ENCODE measurements at regions not wholly inside any gene's neighbourhood (a gene's known extent, or its start where the extent isn't known, plus 50 kb on each side); places are given as distances from the start of the nearest gene placed in this dataset.

GRCh38 chr9:20199111-20199510, 410.3 kb upstream of the SLC24A2 start:
- no peak overlapping the region for H2AK5ac ChIP-seq (ENCODE audit: low read depth, low read length)
- H2AFZ ChIP-seq (ENCODE audit: low read length): no peak overlapping the region
- no peak overlapping the region for H2BK120ac ChIP-seq (replicated peaks; ENCODE audit: low read depth, low read length)
- no peak for FAIRE-seq
- no peak overlapping the region for H3K9ac ChIP-seq (replicated peaks in 1 of 4; ENCODE audit: extremely low read depth in 1 of 4, low read depth in 3 of 4, low read length in 3 of 4)
- H2BK12ac ChIP-seq (ENCODE audit: low read depth, low read length): no peak overlapping the region
- CTCF ChIA-PET (ENCODE audit: partially characterized antibody): no interaction called here
- no peak for DNase-seq (ENCODE audit: low read depth in 1 of 2, low spot score in 2 of 2)
- no peak overlapping the region for H3K56ac ChIP-seq (replicated peaks; ENCODE audit: insufficient read length, low read depth, low read length)
- no peaks in the 10 kb centered on the region for H4K20me1 ChIP-seq (replicated peaks in 1 of 2; ENCODE audit: control insufficient read depth in 1 of 2, insufficient read depth in 2 of 2, low read length in 2 of 2)
- H3K4me3 ChIP-seq (ENCODE audit: extremely low read depth in 1 of 4, insufficient read depth in 2 of 4, low read depth in 3 of 4, low read length in 4 of 4): no peak overlapping the region
- no peaks in the 10 kb centered on the region for H3K27me3 ChIP-seq (replicated peaks in 1 of 4; ENCODE audit: control insufficient read depth in 3 of 4, extremely low read depth in 1 of 4, insufficient read depth in 3 of 4, low read length in 3 of 4)
- H3K4me2 ChIP-seq (ENCODE audit: insufficient read depth in 1 of 2, low read depth in 2 of 2, low read length in 2 of 2): no peak overlapping the region
- no peak overlapping the region for H3K23ac ChIP-seq (ENCODE audit: insufficient read length)
- no peak overlapping the region for H2BK20ac ChIP-seq (ENCODE audit: low read length)
- no peak overlapping the region for H2BK15ac ChIP-seq (ENCODE audit: low read length)
- H3K9me3 ChIP-seq (ENCODE audit: insufficient read depth in 2 of 2, low read depth in 1 of 2, low read length in 1 of 2): no peaks in the 10 kb centered on the region
- 89% methylated on average over 2 of the region's 2 CpGs; no CpG with 5 or more reads in 1 of the 2 experiments for WGBS, 2 experiments (ENCODE audit: extremely low coverage in 1 of 2, insufficient coverage in 1 of 2, insufficient read length in 1 of 2, insufficient replicate concordance in 2 of 2, low coverage in 1 of 2, low lambda C conversion rate in 2 of 2, missing lambda C conversion rate in 1 of 2)
- H4K5ac ChIP-seq (ENCODE audit: insufficient read length, low read depth, low read length): no peak overlapping the region
- H2BK5ac ChIP-seq (ENCODE audit: low read depth, low read length): no peak overlapping the region
- TF ChIP-seq ASH2L (IDR thresholded peaks at IDR 0.05; ENCODE audit: low read length) (no peak), TAF7 (optimal IDR thresholded peaks at IDR 0.05; ENCODE audit: borderline replicate concordance, low read depth, low read length) (no peak), TCF12 (IDR thresholded peaks at IDR 0.05; ENCODE audit: low read depth, low read length) (no peak), KDM1A (IDR thresholded peaks at IDR 0.05; ENCODE audit: borderline replicate concordance, low read length) (no peak), CTBP2 (IDR thresholded peaks at IDR 0.05; ENCODE audit: borderline replicate concordance, insufficient read depth, insufficient read length, low read length) (no peak), POU5F1 (IDR thresholded peaks at IDR 0.05; ENCODE audit: low read depth, low read length) (no peak), SAP30 (IDR thresholded peaks at IDR 0.05; ENCODE audit: insufficient read depth, insufficient replicate concordance, low read length) (no peak), ATF2 (IDR thresholded peaks at IDR 0.05; ENCODE audit: low read length) (no peak), SP2 (IDR thresholded peaks at IDR 0.05; ENCODE audit: low read length) (no peak)
- no peak overlapping the region for H3K18ac ChIP-seq (ENCODE audit: extremely low read depth, low read length)
- no peak overlapping the region for H3K27ac ChIP-seq (ENCODE audit: low read depth, low read length)
- no peak overlapping the region for H3K4ac ChIP-seq (replicated peaks; ENCODE audit: insufficient read length, low read depth, low read length)
- no peak overlapping the region for H4K91ac ChIP-seq (replicated peaks; ENCODE audit: insufficient read length, low read length)
- no peaks in the 10 kb centered on the region for H3K79me1 ChIP-seq (ENCODE audit: low read depth, low read length)
- H3K36me3 ChIP-seq (ENCODE audit: control insufficient read depth in 2 of 4, insufficient read depth in 4 of 4, low read length in 3 of 4): no peaks in the 10 kb centered on the region
- POLR2A ChIA-PET (ENCODE audit: partially characterized antibody): no interaction called here
- peaks cover 0 to 10% (median 7%) of the 10 kb centered on the region in 4 experiments; a peak in 4 of 7 replicates for H3K4me1 ChIP-seq (replicated peaks in 1 of 4; ENCODE audit: control insufficient read depth in 3 of 4, insufficient read depth in 4 of 4, low read length in 3 of 4)
- no peak overlapping the region for H4K8ac ChIP-seq (ENCODE audit: extremely low read depth, insufficient read depth, low read length)
- H3K23me2 ChIP-seq (ENCODE audit: low read depth, low read length): no peaks in the 10 kb centered on the region
- H3K79me2 ChIP-seq (ENCODE audit: control insufficient read depth in 1 of 2, insufficient read depth in 2 of 2, low read length in 2 of 2): no peaks in the 10 kb centered on the region
- H3K14ac ChIP-seq (ENCODE audit: insufficient read length): no peak overlapping the region

All from H1 (cell line).